K562 (cell line): ENCODE measurements at regions not wholly inside any gene's neighbourhood (a gene's known extent, or its start where the extent isn't known, plus 50 kb on each side); places are given as distances from the start of the nearest gene placed in this dataset.

Source experiments
- ATAC-seq: fragments of 200-7000 bp; cut with Tn5 transposase; 3 replicates; pipeline ENCODE4 v1.9.1; 2020; ENCODE audit warnings: moderate library complexity
- BruUV-seq: library from RNA; stranded (reverse); fragments of 400-500 nt; replicated peaks from 2 replicates; lab custom pipeline; 2021; lab: Mats Ljungman, UMichigan
- CTCF ChIA-PET: fragments of 300-600 bp; formaldehyde crosslinking; extraction: SDS; loops from one replicate; lab custom pipeline; 2021; ENCODE audit warnings: low intra/inter-chr PET ratio; lab: Yijun Ruan, JAX
- POLR2A ChIA-PET: fragments of 300-600, 350-650 bp; sonication (Branson Sonifier 250); formaldehyde crosslinking; extraction: SDS; loops from one replicate; lab custom pipeline; 2021; ENCODE audit warnings: antibody characterized with exemption, inconsistent platforms; lab: Yijun Ruan, JAX
- DNase-seq, 4 experiments: peaks; one replicate each; pipeline versions ENCODE4 v3.0.0 to v3.0.0-alpha.2; 2011 to 2018; ENCODE audit warnings: low spot score in 3 of 4, mixed read lengths in 3 of 4; ENCODE audit errors: extremely low read depth in 1 of 4
- FAIRE-seq: peaks from 2 replicates; lab custom pipeline; 2011; peaks lifted over from hg19 to GRCh38; lab: Jason Lieb, UNC
- H2AFZ ChIP-seq: 2 replicates; pipeline ENCODE4 v1.6.0; 2011; ENCODE audit warnings: low read depth, low read length, control low read depth, inconsistent platforms
- H3K27ac ChIP-seq: fragments of 200-600 bp; 3 replicates; pipeline ENCODE4 v1.8.0; 2011; ENCODE audit warnings: low read depth, mild to moderate bottlenecking, control low read depth, inconsistent platforms, low read length, moderate library complexity, mixed read lengths; ENCODE audit errors: extremely low read depth
- H3K27me3 ChIP-seq, 2 experiments: fragments of 300-600 bp in 1 of 2; 2 replicates in 1 of 2; 3 replicates in 1 of 2; pipeline versions ENCODE4 v1.6.0 to v1.8.0; 2011; ENCODE audit warnings: inconsistent platforms in 2 of 2, low read length in 2 of 2, mild to moderate bottlenecking in 1 of 2, mixed read lengths in 1 of 2, moderate library complexity in 1 of 2; ENCODE audit not compliant: control insufficient read depth in 2 of 2, insufficient read depth in 2 of 2
- H3K36me3 ChIP-seq: fragments of 300-600 bp; 3 replicates; pipeline ENCODE4 v1.8.0; 2011; ENCODE audit warnings: mild to moderate bottlenecking, low read length, inconsistent platforms; ENCODE audit not compliant: control insufficient read depth, insufficient read depth
- H3K4me1 ChIP-seq, 2 experiments: fragments of 200-600 bp in 1 of 2; replicated peaks in 1 of 2; 2 replicates in 1 of 2; 3 replicates in 1 of 2; pipeline versions ENCODE4 v1.5.1 to v1.8.0; 2011; ENCODE audit warnings: inconsistent platforms in 2 of 2, low read length in 2 of 2, mild to moderate bottlenecking in 1 of 2, mixed read lengths in 1 of 2, moderate library complexity in 1 of 2; ENCODE audit not compliant: control insufficient read depth in 2 of 2, insufficient read depth in 2 of 2
- H3K4me2 ChIP-seq: 2 replicates; pipeline ENCODE4 v1.6.1; 2011; ENCODE audit warnings: low read length, control low read depth, inconsistent platforms, mixed read lengths; ENCODE audit not compliant: insufficient read depth
- H3K4me3 ChIP-seq: fragments of 200-600 bp; sonication (generic), shearing (Covaris generic); 2 replicates; pipeline ENCODE4 v1.5.1; 2016; ENCODE audit warnings: control low read depth, inconsistent platforms
- H3K79me2 ChIP-seq: fragments of 200-600 bp; 3 replicates; pipeline ENCODE4 v1.8.0; 2011; ENCODE audit warnings: low read length, inconsistent platforms; ENCODE audit not compliant: control insufficient read depth, insufficient read depth
- H3K9ac ChIP-seq, 2 experiments: 2 replicates each; pipeline versions ENCODE4 v1.6.0 to v1.6.1; 2011; ENCODE audit warnings: low read depth in 2 of 2, low read length in 2 of 2, control low read depth in 1 of 2, inconsistent platforms in 1 of 2, mild to moderate bottlenecking in 1 of 2, mixed read lengths in 1 of 2; ENCODE audit not compliant: insufficient read depth in 1 of 2
- H3K9me1 ChIP-seq: one replicate; pipeline ENCODE4 v1.6.0; 2011; ENCODE audit warnings: inconsistent platforms, mild to moderate bottlenecking, low read length, moderate library complexity; ENCODE audit not compliant: control insufficient read depth, insufficient read depth
- H3K9me3 ChIP-seq: replicated peaks from 2 replicates; pipeline ENCODE4 v1.5.1; 2011; ENCODE audit warnings: low read depth, low read length, inconsistent platforms; ENCODE audit not compliant: control insufficient read depth, insufficient read depth
- H4K20me1 ChIP-seq: replicated peaks from 2 replicates; pipeline ENCODE4 v1.6.1; 2011; ENCODE audit warnings: low read length, inconsistent platforms, mixed read lengths; ENCODE audit not compliant: control insufficient read depth, insufficient read depth
- HNRNPL ChIP-seq: fragments of 200-400 bp; formaldehyde crosslinking; IDR thresholded peaks from 2 replicates; pipeline ENCODE4 v1.6.1; 2017; ENCODE audit warnings: low read depth, mild to moderate bottlenecking, low read length
- KAT8 ChIP-seq: fragments of 450-650 bp; IDR thresholded peaks from 2 replicates; pipeline ENCODE4 v1.6.1; 2016; ENCODE audit warnings: low read depth, mild to moderate bottlenecking
- MCM3 ChIP-seq: fragments of 450-650 bp; IDR thresholded peaks from 2 replicates; pipeline ENCODE4 v1.6.1; 2016
- SAFB ChIP-seq: fragments of 200-400 bp; formaldehyde crosslinking; IDR thresholded peaks from 2 replicates; pipeline ENCODE4 v1.6.1; 2017; ENCODE audit warnings: low read depth, low read length, borderline replicate concordance
- SNIP1 ChIP-seq: fragments of 450-650 bp; IDR thresholded peaks from 2 replicates; pipeline ENCODE4 v1.7.1; 2017; ENCODE audit warnings: low read depth, mild to moderate bottlenecking
- WGBS: fragments of 100-300 bp; shearing (Covaris generic); methylation state at CpG from one replicate; pipeline ENCODE4 v1.1.6; 2016; ENCODE audit warnings: low coverage, mixed read lengths; ENCODE audit not compliant: insufficient coverage; ENCODE audit errors: missing lambda C conversion rate; 5-methylcytosine and 5-hydroxymethylcytosine counted together
- in situ Hi-C: fragments of 300-500 bp; cut with MboI; formaldehyde crosslinking; loops from 4 replicates; pipeline ENCODE4 v1.15.0; 2018; ENCODE audit warnings: inconsistent platforms, mixed read lengths
- intact Hi-C: fragments of 100-400 bp; cut with micrococcal nuclease; formaldehyde crosslinking; loops from 2 replicates; pipeline ENCODE4 v1.14.2; 2022
- TF ChIP-seq, protein P1 (sequence below): fragments of 250-450 bp; sonication (Bioruptor Pico); IDR thresholded peaks from 2 replicates; pipeline ENCODE4 v1.8.0; 2021; ENCODE audit warnings: moderate library complexity, mild to moderate bottlenecking, inconsistent platforms

DNA sequence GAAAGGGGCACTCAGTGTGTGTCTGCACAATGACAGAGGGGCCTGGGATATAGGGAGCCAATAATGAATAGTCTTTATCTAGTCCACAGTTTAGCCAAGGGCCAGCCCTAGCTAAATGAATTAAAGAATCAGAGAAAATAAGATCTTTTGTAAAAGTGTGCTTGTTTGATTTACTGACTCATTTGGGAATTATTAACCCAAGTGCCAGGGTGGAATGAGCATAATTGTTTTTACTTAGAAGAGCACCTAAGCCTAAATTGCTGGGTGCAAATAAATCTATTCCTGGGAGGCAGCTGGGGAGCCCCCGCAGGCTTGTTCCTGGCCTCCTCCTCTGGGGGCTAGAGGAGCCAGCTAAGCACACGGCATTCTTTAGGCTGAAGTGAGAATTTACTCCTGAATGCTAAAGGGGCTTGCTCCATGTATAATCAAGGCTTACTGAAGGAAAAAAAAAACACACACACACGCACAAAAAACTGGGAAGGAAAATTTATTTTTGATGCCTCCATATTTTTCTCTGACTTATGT is 405.3 kb upstream of the SUCLG2 start:
- no peaks in the 10 kb centered on the region for H3K4me1 ChIP-seq
- no TSS peak for BruUV-seq
- no peaks in the 10 kb centered on the region for H3K9me3 ChIP-seq
- H3K9ac ChIP-seq: no peak overlapping the region
- H3K36me3 ChIP-seq: no peaks in the 10 kb centered on the region
- WGBS: 0% methylated on average over 2 of the region's 3 CpGs
- H3K27ac ChIP-seq: no peak overlapping the region
- no peaks in the 10 kb centered on the region for H3K27me3 ChIP-seq
- H3K79me2 ChIP-seq: no peaks in the 10 kb centered on the region
- H3K4me3 ChIP-seq: no peak overlapping the region
- no peaks in the 10 kb centered on the region for H4K20me1 ChIP-seq
- ATAC-seq (no peak), DNase-seq (no peak), FAIRE-seq (no peak)
- intact Hi-C loops: no loop called here
- no peaks in the 10 kb centered on the region for H3K9me1 ChIP-seq
- POLR2A ChIA-PET: no interaction called here
- H3K4me2 ChIP-seq: no peak overlapping the region
- in situ Hi-C loops: no loop called here
- TF ChIP-seq SAFB (no peak), KAT8 (no peak), SNIP1 (no peak), HNRNPL (no peak), MCM3 (no peak)
- TF ChIP-seq, protein P1, sequence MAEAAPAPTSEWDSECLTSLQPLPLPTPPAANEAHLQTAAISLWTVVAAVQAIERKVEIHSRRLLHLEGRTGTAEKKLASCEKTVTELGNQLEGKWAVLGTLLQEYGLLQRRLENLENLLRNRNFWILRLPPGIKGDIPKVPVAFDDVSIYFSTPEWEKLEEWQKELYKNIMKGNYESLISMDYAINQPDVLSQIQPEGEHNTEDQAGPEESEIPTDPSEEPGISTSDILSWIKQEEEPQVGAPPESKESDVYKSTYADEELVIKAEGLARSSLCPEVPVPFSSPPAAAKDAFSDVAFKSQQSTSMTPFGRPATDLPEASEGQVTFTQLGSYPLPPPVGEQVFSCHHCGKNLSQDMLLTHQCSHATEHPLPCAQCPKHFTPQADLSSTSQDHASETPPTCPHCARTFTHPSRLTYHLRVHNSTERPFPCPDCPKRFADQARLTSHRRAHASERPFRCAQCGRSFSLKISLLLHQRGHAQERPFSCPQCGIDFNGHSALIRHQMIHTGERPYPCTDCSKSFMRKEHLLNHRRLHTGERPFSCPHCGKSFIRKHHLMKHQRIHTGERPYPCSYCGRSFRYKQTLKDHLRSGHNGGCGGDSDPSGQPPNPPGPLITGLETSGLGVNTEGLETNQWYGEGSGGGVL (CRISPR knock-in tag): no peak
- CTCF ChIA-PET: no interaction called here
- no peak overlapping the region for H2AFZ ChIP-seq
